GM18508 (cell line): ENCODE measurements at regions not wholly inside any gene's neighbourhood (a gene's known extent, or its start where the extent isn't known, plus 50 kb on each side); places are given as distances from the start of the nearest gene placed in this dataset.

ENCODE experiments used
- ATAC-seq: cut with Tn5 transposase; IDR thresholded peaks from one replicate; pipeline ENCODE4 v1.9.1; 2021; ENCODE audit warnings: moderate number of reproducible peaks; ENCODE audit not compliant: insufficient read depth, unreplicated experiment

GRCh38 chr6:88361298-88361697 is 195.2 kb upstream of the CNR1 start:
- ATAC-seq: no peak

- ATAC-seq: no peak
Measured at GRCh38 chr6:88360203-88360797, 194.2 kb upstream of the CNR1 start.

GRCh38 chr6:88359530-88360202 is 193.5 kb upstream of the CNR1 start:
- ATAC-seq: no peak

GRCh38 chr6:88358846-88359245 is 192.7 kb upstream of the CNR1 start:
- no peak for ATAC-seq

- ATAC-seq: no peak
Measured at GRCh38 chr6:88349511-88349910, 183.4 kb upstream of the CNR1 start.

- no peak for ATAC-seq
Measured at GRCh38 chr6:88342336-88342735, 176.2 kb upstream of the CNR1 start.

GRCh38 chr6:88339761-88340160 is 173.6 kb upstream of the CNR1 start:
- ATAC-seq: no peak

GRCh38 chr6:88321306-88321705 is 155.2 kb upstream of the CNR1 start:
- ATAC-seq: no peak

GRCh38 chr6:88311561-88311960 is 145.4 kb upstream of the CNR1 start:
- no peak for ATAC-seq

GRCh38 chr6:88304520-88304919 is 138.4 kb upstream of the CNR1 start:
- ATAC-seq: no peak

- no peak for ATAC-seq
Measured at GRCh38 chr6:88302769-88303225, 136.7 kb upstream of the CNR1 start.

GRCh38 chr6:88301888-88302768 is 136.0 kb upstream of the CNR1 start:
- no peak for ATAC-seq

GRCh38 chr6:88301256-88301655 is 135.1 kb upstream of the CNR1 start:
- ATAC-seq: no peak

GRCh38 chr6:88298066-88298845 is 132.1 kb upstream of the CNR1 start:
- no peak for ATAC-seq

GRCh38 chr6:88296694-88297093 is 130.5 kb upstream of the CNR1 start:
- no peak for ATAC-seq

GRCh38 chr6:88295663-88296062 is 129.5 kb upstream of the CNR1 start:
- no peak for ATAC-seq

- no peak for ATAC-seq
Measured at GRCh38 chr6:88294702-88295101, 128.6 kb upstream of the CNR1 start.

- ATAC-seq: no peak
Measured at GRCh38 chr6:88290411-88290810, 124.3 kb upstream of the CNR1 start.

GRCh38 chr6:88287696-88288095 is 121.5 kb upstream of the CNR1 start:
- ATAC-seq: no peak

- ATAC-seq: no peak
Measured at GRCh38 chr6:88276331-88276730, 110.2 kb upstream of the CNR1 start.
